NCI-H774 (cell line): ENCODE measurements at regions not wholly inside any gene's neighbourhood (a gene's known extent, or its start where the extent isn't known, plus 50 kb on each side); places are given as distances from the start of the nearest gene placed in this dataset.
A peak's percentile ranks its signal among the peaks of the same experiment; 100 is the strongest.

ENCODE experiments used
- DNase-seq: peaks from one replicate; lab custom pipeline; 2025; lab: John Stamatoyannopoulos, UW

DNA sequence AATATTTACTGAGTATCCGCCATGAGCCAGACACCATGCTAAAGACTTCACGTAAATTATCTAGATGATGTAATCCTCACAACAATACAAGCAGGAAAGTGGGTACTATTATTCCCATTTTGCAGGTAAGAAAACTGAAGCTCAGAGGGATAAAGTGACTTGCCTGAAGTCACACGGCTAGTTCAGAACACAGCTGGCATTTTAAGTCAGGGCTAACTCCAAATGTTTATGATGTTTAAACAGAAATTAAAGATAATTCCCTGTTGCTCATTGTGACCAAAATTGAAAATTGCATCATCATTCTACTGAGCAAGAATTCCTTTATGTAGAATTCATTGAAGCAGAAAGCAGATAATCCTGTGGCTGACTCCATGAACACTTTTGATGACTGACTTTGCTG lies 71.3 kb upstream of the STXBP5 start:
- DNase-seq, result peak; percentile 50

DNA sequence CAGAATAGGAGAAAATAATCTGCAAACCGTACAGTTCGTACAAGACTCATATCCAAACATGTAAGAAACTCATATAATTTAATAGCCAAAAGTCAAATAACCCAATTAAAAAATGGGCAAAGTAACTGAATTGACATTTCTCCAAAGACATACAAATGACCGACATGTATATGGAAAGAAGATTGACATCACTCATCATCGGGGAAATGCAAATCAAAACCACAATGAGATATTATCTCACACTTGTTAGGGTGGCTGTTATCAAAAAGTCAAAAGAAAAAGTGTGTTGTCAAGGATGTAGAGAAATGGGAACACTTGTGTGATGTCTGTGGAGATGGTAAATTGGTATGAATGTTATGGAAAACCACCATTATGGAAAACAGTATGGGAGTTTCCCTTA lies 70.5 kb upstream of the STXBP5 start:
- DNase-seq, result no peak

DNA sequence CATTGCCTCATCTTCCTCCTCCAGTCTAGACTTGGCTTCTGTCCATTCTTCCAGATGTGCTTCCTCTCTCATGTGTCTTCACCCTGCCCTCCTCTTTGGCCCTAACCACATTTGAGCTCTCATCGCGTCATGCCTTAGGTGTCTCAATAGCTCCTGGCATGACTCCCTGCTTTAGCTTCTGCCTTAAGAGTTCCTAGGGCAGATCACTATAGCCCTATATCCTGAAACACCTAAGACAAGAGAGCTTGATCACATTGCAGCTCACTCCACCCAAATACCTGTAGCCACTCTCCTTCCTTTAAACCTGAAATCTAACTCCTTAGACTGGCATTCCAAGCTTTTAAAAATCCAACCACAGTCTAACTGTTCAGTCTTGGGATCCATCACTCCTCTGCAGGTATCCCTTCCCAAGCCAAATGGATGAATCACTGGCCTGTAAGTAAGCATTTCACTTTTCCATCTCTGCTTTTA lies 69.0 kb upstream of the STXBP5 start:
- no peak for DNase-seq

DNA sequence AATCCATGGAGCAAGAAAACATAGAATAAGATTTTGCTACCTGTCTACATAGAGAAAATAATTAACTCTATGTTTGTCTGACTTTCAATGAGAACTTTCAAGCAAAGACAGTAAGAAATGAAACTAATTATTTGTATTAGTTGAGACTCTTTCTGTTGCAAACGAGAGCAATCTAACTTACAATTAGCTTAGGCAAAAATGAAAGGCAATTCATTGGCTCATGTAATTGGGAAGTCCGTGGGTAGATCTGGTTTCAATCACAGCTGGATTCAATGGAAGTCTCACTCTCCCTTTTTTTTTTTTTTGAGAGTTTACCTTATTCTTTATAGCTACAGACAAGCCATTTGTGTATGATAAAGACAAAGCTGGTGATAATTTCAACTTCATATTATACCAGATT lies 68.2 kb upstream of the STXBP5 start:
- no peak for DNase-seq

DNA sequence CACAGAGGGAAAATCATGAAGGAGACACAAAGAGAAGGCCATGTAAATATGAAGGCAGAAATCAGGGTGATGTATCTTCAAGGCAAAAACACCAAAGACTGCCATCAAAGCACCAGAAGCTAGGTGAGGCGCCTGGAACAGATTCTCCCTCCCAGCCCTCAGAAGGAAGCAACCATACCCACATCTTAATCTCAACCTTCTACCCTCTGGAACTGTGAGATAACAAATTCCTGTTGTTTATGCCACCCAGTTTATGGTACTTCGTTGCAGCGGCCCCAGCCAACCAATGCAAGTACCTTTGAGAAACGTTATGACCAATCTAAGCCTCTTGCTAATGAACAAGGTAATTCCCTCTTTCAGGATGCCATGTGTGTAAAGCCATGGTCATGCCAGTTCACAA lies 66.2 kb upstream of the STXBP5 start:
- no peak for DNase-seq

DNA sequence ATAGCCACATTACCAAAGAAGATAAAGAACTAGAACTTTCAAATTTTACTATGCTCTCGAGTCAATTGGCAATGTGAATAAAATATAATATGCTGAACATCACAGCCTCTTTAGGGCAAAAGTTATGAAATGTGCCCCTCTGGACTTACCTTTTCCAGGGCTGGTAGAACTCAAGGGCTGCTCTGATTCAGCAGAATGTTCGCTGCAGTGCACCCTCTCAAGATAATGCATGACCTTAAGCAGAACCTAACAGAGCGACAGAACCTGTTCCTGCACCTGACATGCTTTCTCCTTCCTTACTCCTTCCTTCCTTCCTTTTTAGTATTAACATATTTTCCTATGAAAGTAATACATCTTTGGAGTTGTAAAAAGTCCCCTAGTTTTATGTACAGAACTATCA lies 65.4 kb upstream of the STXBP5 start:
- DNase-seq, result no peak

DNA sequence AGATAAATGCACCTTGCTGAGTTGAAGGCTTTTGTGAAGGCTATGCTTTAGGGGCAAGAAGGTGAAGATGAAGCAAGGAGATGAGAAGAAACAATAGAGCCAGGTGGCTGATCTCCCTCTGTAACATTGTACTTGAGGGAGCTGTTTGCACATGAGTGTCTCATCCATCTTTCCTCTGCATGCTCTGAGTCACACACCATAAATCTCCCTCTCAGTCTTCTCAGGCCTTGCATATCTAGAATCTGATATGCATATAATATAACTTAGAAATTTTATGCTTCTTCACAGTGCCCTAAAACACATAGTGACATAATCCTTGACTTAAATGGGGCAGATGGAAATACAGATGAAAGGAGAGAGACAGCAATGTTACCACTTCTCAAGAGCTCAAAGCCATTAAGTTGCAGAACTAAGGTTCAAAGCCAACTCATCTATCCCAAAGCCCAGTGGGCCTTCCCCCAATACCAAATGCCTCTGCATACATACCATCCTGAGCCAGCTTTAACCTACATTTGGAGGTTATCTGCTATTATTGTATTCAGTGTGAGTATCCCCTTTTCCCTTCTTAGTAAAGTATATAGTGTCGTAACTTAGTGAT lies 62.4 kb upstream of the STXBP5 start:
- no peak for DNase-seq

DNA sequence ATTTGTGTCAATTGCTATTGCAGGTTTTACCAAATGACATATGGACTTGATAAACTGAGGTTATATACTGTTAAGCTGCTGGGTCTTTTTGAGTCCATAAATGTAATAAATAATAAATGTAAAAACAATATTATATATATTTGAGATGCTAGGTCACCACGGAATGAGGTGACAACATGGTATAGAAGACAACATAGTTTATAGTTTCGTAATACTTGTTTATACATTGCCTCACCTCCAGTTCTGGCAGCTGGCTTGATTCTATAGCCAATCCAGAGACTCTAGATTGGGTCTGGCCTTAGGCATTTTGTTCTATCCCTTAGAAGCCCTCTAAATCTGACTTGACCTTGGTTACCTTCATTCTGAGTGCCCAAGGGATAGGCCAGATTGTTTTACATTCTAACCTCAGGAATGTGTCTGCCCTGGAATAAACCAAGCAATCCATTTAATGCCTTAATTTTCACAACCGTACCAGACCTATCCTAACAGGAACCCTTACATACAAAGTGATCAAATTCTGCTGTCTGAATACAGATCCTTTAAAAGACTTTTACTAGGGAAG lies 61.5 kb upstream of the STXBP5 start:
- DNase-seq, result no peak

DNA sequence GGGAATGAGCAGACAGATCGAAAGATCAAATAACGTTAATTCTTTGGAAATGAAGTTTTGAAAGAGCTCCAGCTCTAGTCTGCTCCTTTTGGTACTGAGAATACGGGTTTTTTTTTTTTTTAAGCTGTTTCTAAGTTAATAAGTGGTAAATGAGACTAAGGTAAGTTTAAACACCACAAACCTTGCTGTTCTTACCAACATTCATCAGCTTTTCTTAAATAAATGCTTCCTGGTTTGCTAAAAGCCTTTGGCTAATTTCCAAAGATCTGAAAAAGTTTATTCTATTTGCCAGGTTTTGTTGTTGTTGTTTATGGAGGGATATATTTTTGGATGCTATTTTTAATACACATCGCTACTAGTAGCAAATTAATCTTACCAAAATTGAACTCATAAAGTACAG lies 55.1 kb upstream of the STXBP5 start:
- no peak for DNase-seq

DNA sequence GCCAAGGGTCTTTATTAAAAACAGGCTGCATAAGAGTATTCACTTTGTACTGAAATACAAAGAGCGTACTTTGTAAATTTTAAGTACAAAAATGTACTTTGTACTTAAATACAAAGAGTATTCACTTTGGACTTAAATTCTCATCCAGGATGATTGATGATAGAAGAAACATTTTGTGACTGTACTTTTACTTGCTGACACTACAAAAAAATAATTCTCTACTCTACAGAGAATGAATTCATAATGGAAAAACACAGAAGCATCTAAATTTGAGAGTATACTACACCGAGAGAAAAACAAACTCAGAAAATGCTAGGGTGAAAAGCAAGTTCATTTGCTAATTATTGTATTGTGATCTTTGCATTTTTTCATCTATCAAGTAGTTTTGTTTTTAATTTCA lies 54.4 kb upstream of the STXBP5 start:
- no peak for DNase-seq

DNA sequence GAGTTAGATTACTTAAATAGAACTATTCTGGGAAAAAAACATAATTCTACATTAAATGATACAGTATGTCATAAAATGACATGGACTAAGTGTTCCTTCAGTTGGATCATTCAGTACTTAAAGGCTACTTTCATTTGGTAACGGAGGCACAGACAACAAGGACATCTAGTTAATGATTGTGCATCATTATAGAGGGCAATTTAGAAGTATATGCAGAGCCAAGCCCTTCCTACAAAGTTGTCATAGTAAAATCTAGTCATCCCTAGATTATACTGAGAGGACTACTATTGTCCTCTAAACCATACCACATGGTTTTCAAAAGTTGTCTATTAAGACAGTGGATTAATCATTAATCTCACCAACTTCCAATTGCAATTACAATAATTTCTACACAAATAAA lies 53.9 kb upstream of the STXBP5 start:
- no peak for DNase-seq
